ENCODE measurements at regions not wholly inside any gene's neighbourhood (a gene's known extent, or its start where the extent isn't known, plus 50 kb on each side); places are given as distances from the start of the nearest gene placed in this dataset.

DNA sequence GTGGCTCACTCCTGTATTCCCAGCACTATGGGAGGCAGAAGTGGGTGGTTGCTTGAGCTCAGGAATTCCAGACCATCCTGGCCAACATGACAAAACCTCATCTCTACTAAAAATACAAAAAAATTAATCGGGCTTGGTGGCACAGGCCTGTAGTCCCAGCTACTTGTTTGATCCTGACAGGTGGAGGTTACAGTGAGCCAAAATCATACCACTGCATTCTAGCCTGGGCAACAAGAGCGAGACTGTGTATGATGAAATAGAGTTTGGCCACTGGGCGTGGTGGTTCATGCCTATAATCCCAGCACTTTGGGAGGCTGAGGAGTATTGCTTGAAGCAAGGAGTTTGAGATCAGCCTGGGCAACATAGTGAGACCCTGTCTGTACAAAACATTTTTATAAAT lies 173.3 kb downstream of the TANC2 start:
- TF ChIP-seq RAD21 (IDR thresholded peaks at IDR 0.05; ENCODE audit: low read depth) (no peak), TCF12 (IDR thresholded peaks at IDR 0.05; ENCODE audit: low read depth) (no peak), CEBPB (IDR thresholded peaks at IDR 0.05) (no peak), EP300 (IDR thresholded peaks at IDR 0.05; ENCODE audit: borderline replicate concordance) (no peak), MAX (IDR thresholded peaks at IDR 0.05) (no peak), YY1 (IDR thresholded peaks at IDR 0.05; ENCODE audit: low read depth) (no peak), EGR1 (IDR thresholded peaks at IDR 0.05) (no peak), CREB1 (IDR thresholded peaks at IDR 0.05; ENCODE audit: low read depth) (no peak), TEAD4 (IDR thresholded peaks at IDR 0.05) (no peak), NFIC (IDR thresholded peaks at IDR 0.05) (no peak), REST (IDR thresholded peaks at IDR 0.05; ENCODE audit: low read depth) (no peak), TAF1 (IDR thresholded peaks at IDR 0.05; ENCODE audit: low read depth) (no peak), FOXM1 (IDR thresholded peaks at IDR 0.05; ENCODE audit: borderline replicate concordance, low read depth) (no peak), ZBTB7A (IDR thresholded peaks at IDR 0.05; ENCODE audit: low read depth) (no peak)
- TF ChIP-seq, protein P1, sequence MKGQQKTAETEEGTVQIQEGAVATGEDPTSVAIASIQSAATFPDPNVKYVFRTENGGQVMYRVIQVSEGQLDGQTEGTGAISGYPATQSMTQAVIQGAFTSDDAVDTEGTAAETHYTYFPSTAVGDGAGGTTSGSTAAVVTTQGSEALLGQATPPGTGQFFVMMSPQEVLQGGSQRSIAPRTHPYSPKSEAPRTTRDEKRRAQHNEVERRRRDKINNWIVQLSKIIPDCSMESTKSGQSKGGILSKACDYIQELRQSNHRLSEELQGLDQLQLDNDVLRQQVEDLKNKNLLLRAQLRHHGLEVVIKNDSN (IDR thresholded peaks at IDR 0.05): no peak

GRCh38 chr17:63140255-63140654 lies 174.2 kb downstream of the TANC2 start:
- TF ChIP-seq EP300 (IDR thresholded peaks at IDR 0.05; ENCODE audit: borderline replicate concordance): no peak
- no peak for TF ChIP-seq TCF12 (IDR thresholded peaks at IDR 0.05; ENCODE audit: low read depth)
- TF ChIP-seq YY1 (IDR thresholded peaks at IDR 0.05; ENCODE audit: low read depth): no peak
- TF ChIP-seq RAD21 (IDR thresholded peaks at IDR 0.05; ENCODE audit: low read depth): no peak

DNA sequence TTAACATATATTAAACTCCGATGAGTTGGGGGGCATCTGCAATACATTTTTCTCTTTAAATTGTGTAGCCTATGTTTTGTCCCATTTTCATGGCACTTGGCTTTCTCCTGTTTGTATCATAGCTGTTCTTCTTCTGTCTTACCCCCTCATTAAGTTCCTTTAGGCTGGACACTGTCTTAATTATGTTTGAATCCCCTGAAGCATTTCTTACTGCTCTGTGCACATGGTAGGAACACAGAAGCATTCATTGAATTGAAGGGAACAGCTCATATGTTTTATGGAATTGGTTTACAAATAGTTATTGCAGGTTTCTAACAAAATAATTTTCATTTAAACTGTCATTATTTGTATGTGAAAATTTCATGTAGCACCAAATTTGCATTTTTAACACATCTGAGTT lies 176.8 kb downstream of the TANC2 start:
- TF ChIP-seq EGR1 (IDR thresholded peaks at IDR 0.05): no peak
- TF ChIP-seq CEBPB (IDR thresholded peaks at IDR 0.05): no peak
- TF ChIP-seq CREB1 (IDR thresholded peaks at IDR 0.05; ENCODE audit: low read depth): no peak
- TF ChIP-seq REST (IDR thresholded peaks at IDR 0.05; ENCODE audit: low read depth): no peak
- TF ChIP-seq, protein P1 (IDR thresholded peaks at IDR 0.05): no peak
- TF ChIP-seq RAD21 (IDR thresholded peaks at IDR 0.05; ENCODE audit: low read depth): no peak
- no peak for TF ChIP-seq EP300 (IDR thresholded peaks at IDR 0.05; ENCODE audit: borderline replicate concordance)
- TF ChIP-seq ZBTB7A (IDR thresholded peaks at IDR 0.05; ENCODE audit: low read depth): no peak
- TF ChIP-seq FOXM1 (IDR thresholded peaks at IDR 0.05; ENCODE audit: borderline replicate concordance, low read depth): no peak
- TF ChIP-seq TAF1 (IDR thresholded peaks at IDR 0.05; ENCODE audit: low read depth): no peak
- no peak for TF ChIP-seq MAX (IDR thresholded peaks at IDR 0.05)
- no peak for TF ChIP-seq TCF12 (IDR thresholded peaks at IDR 0.05; ENCODE audit: low read depth)
- TF ChIP-seq TEAD4 (IDR thresholded peaks at IDR 0.05): no peak
- no peak for TF ChIP-seq YY1 (IDR thresholded peaks at IDR 0.05; ENCODE audit: low read depth)
- no peak for TF ChIP-seq NFIC (IDR thresholded peaks at IDR 0.05)

DNA sequence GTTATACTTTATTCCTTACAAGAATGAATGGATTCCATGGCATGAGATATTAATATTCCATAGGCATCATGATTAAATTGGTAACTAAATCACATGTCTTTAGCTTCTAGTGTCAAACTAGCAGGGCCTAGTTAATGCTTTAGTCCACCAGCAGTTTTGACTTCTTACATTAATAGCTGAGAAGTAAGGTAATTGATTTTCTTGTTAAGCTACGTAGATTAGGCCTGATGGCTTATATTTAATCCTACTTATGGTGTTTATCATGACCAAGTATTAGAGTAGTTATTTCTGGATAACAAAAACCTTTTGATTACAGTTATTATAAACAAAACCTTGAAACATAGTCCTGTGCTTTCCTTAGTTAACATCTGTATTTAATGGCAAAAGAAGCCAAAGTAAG lies 184.5 kb downstream of the TANC2 start:
- TF ChIP-seq EGR1 (IDR thresholded peaks at IDR 0.05): no peak
- TF ChIP-seq TCF12 (IDR thresholded peaks at IDR 0.05; ENCODE audit: low read depth): no peak
- TF ChIP-seq FOXM1 (IDR thresholded peaks at IDR 0.05; ENCODE audit: borderline replicate concordance, low read depth): no peak
- TF ChIP-seq MAX (IDR thresholded peaks at IDR 0.05): no peak
- TF ChIP-seq RAD21 (IDR thresholded peaks at IDR 0.05; ENCODE audit: low read depth): no peak
- TF ChIP-seq, protein P1 (IDR thresholded peaks at IDR 0.05): no peak
- TF ChIP-seq NFIC (IDR thresholded peaks at IDR 0.05): no peak
- TF ChIP-seq EP300 (IDR thresholded peaks at IDR 0.05; ENCODE audit: borderline replicate concordance): no peak
- no peak for TF ChIP-seq ZBTB7A (IDR thresholded peaks at IDR 0.05; ENCODE audit: low read depth)
- no peak for TF ChIP-seq YY1 (IDR thresholded peaks at IDR 0.05; ENCODE audit: low read depth)
- TF ChIP-seq CREB1 (IDR thresholded peaks at IDR 0.05; ENCODE audit: low read depth): no peak

DNA sequence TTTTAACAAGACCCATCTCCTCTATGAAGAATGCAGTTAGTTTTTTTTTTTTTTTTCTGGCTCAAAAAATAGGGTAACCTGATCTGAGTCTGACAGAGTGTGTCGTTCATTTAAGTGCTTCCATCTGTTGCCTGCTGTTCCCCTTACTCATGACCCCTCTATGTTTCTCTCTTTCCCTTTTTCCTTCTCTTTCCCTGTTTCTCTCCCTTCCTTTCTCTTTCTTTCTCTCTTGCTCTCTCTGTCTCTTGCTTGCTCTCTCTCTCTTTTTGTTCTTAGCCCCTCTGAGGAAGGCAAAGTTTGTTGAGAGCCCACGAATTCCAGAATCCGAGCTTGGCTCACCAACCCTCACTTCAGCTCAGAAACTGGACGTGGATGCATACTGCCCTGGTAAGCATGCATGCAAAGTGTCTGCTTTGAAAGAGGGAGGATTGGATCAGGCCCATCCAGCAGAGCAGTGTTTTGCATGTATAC lies 185.0 kb downstream of the TANC2 start:
- TF ChIP-seq TCF12 (IDR thresholded peaks at IDR 0.05; ENCODE audit: low read depth) (no peak), ZBTB7A (IDR thresholded peaks at IDR 0.05; ENCODE audit: low read depth) (no peak), YY1 (IDR thresholded peaks at IDR 0.05; ENCODE audit: low read depth) (no peak), NFIC (IDR thresholded peaks at IDR 0.05) (no peak)
